GM12878 (cell line): ENCODE measurements at regions not wholly inside any gene's neighbourhood (a gene's known extent, or its start where the extent isn't known, plus 50 kb on each side); places are given as distances from the start of the nearest gene placed in this dataset.

ENCODE experiments used
- ATAC-seq: fragments of 200-7000 bp; cut with Tn5 transposase; 3 replicates; pipeline ENCODE4 v1.9.1; 2020; ENCODE audit warnings: mild to moderate bottlenecking, moderate library complexity
- BruUV-seq: library from RNA; stranded (reverse); fragments of 400-500 nt; replicated peaks from 2 replicates; lab custom pipeline; 2021; lab: Mats Ljungman, UMichigan
- CTCF ChIA-PET: fragments of 300-600 bp; sonication (Branson Sonifier 250); formaldehyde crosslinking; extraction: SDS; loops from one replicate; lab custom pipeline; 2021; ENCODE audit warnings: inconsistent platforms; lab: Yijun Ruan, JAX
- POLR2A ChIA-PET: fragments of 350-600 bp; formaldehyde crosslinking; extraction: SDS; loops from one replicate; lab custom pipeline; 2021; ENCODE audit warnings: inconsistent platforms; lab: Charles Lee
- RAD21 ChIA-PET: fragments of 300-600 bp; sonication (Branson Sonifier 250); formaldehyde crosslinking; loops from one replicate; lab custom pipeline; 2023; ENCODE audit warnings: antibody characterized with exemption; ENCODE audit not compliant: unreplicated experiment; lab: Charles Lee
- SMC1A ChIA-PET: fragments of 300-600 bp; sonication (Branson Sonifier 250); formaldehyde crosslinking; loops from one replicate; lab custom pipeline; 2023; ENCODE audit not compliant: unreplicated experiment, uncharacterized antibody; lab: Charles Lee
- DNase-seq: peaks from one replicate; pipeline ENCODE4 v3.0.0-alpha.2; 2011; ENCODE audit warnings: low read depth, low spot score
- FAIRE-seq: peaks from 3 replicates; lab custom pipeline; 2011; peaks lifted over from hg19 to GRCh38; lab: Jason Lieb, UNC
- H2AFZ ChIP-seq: 2 replicates; pipeline ENCODE4 v1.6.0; 2011; ENCODE audit warnings: low read depth, low read length, control low read depth; ENCODE audit not compliant: control insufficient read depth
- H3K27ac ChIP-seq: 2 replicates; pipeline ENCODE4 v1.5.1; 2011; ENCODE audit warnings: control low read depth; ENCODE audit not compliant: control insufficient read depth, insufficient read depth
- H3K27me3 ChIP-seq, 2 experiments: replicated peaks in 1 of 2; 2 replicates each; pipeline versions ENCODE4 v1.6.0 to v1.6.1; 2011; ENCODE audit warnings: low read length in 1 of 2; ENCODE audit not compliant: control insufficient read depth in 2 of 2, insufficient read depth in 2 of 2
- H3K36me3 ChIP-seq, 2 experiments: 2 replicates each; pipeline ENCODE4 v1.5.1; 2011; ENCODE audit warnings: low read length in 1 of 2; ENCODE audit not compliant: control insufficient read depth in 2 of 2, insufficient read depth in 2 of 2
- H3K4me1 ChIP-seq: 2 replicates; pipeline ENCODE4 v1.6.1; 2011; ENCODE audit warnings: mild to moderate bottlenecking, low read length, moderate library complexity, mixed read lengths; ENCODE audit not compliant: control insufficient read depth, insufficient read depth
- H3K4me2 ChIP-seq: 2 replicates; pipeline ENCODE4 v1.6.0; 2011; ENCODE audit warnings: control low read depth; ENCODE audit not compliant: control insufficient read depth, insufficient read depth
- H3K4me3 ChIP-seq: fragments of 200-600 bp; sonication (generic); 2 replicates; pipeline ENCODE4 v1.5.1; 2016
- H3K79me2 ChIP-seq: 2 replicates; pipeline ENCODE4 v1.6.0; 2011; ENCODE audit warnings: low read length; ENCODE audit not compliant: control insufficient read depth, insufficient read depth
- H3K9ac ChIP-seq: 2 replicates; pipeline ENCODE4 v1.8.0; 2011; ENCODE audit warnings: low read length, control low read depth, mixed read lengths; ENCODE audit not compliant: control insufficient read depth, insufficient read depth
- H3K9me3 ChIP-seq: replicated peaks from 3 replicates; pipeline ENCODE4 v1.5.1; 2011; ENCODE audit warnings: mild to moderate bottlenecking, low read length; ENCODE audit not compliant: control insufficient read depth, insufficient read depth
- H4K20me1 ChIP-seq: 2 replicates; pipeline ENCODE4 v1.6.0; 2011; ENCODE audit not compliant: control insufficient read depth, insufficient read depth
- CEBPB ChIP-seq, 2 experiments: fragments of 150-350 bp in 1 of 2; IDR thresholded peaks; 2 replicates each; pipeline ENCODE4 v1.6.1; 2012 to 2014; ENCODE audit warnings: low read depth in 2 of 2, low read length in 2 of 2, borderline replicate concordance in 1 of 2, inconsistent platforms in 1 of 2
- CHD4 ChIP-seq: fragments of 200-600 bp; sonication (generic); IDR thresholded peaks from 2 replicates; pipeline ENCODE4 v1.6.1; 2016; ENCODE audit warnings: mild to moderate bottlenecking
- DPF2 ChIP-seq: fragments of 450-650 bp; IDR thresholded peaks from 2 replicates; pipeline ENCODE4 v1.6.1; 2017; ENCODE audit warnings: mild to moderate bottlenecking
- EZH2 ChIP-seq: IDR thresholded peaks from 2 replicates; pipeline ENCODE4 v1.6.1; 2012; ENCODE audit warnings: low read depth, mild to moderate bottlenecking, control low read depth, inconsistent platforms, low read length, borderline replicate concordance; ENCODE audit not compliant: control insufficient read depth
- FOXK2 ChIP-seq: fragments of 450-650 bp; IDR thresholded peaks from 2 replicates; pipeline ENCODE4 v1.6.1; 2017; ENCODE audit warnings: mild to moderate bottlenecking, moderate library complexity
- FOXM1 ChIP-seq: IDR thresholded peaks from 2 replicates; pipeline ENCODE4 v1.6.1; 2012; ENCODE audit warnings: low read depth, mild to moderate bottlenecking, inconsistent platforms, low read length, moderate library complexity
- HDGF ChIP-seq: fragments of 450-650 bp; IDR thresholded peaks from 2 replicates; pipeline ENCODE4 v1.6.1; 2016; ENCODE audit warnings: antibody characterized with exemption
- NFYB ChIP-seq: IDR thresholded peaks from 2 replicates; pipeline ENCODE4 v1.6.1; 2011; ENCODE audit warnings: low read depth, mild to moderate bottlenecking, low read length, improper control_type of control experiment, moderate library complexity; ENCODE audit not compliant: insufficient read depth
- POLR2AphosphoS2 ChIP-seq: IDR thresholded peaks from 2 replicates; pipeline ENCODE4 v1.6.1; 2011; ENCODE audit warnings: low read depth, mild to moderate bottlenecking, low read length, improper control_type of control experiment, moderate library complexity
- RFX5 ChIP-seq: IDR thresholded peaks from 2 replicates; pipeline ENCODE4 v1.6.1; 2011; ENCODE audit warnings: low read depth, low read length, improper control_type of control experiment
- TARDBP ChIP-seq: IDR thresholded peaks from 2 replicates; pipeline ENCODE4 v1.6.1; 2016; ENCODE audit warnings: borderline replicate concordance
- ZNF622 ChIP-seq: fragments of 450-650 bp; IDR thresholded peaks from 2 replicates; pipeline ENCODE4 v1.6.1; 2017; ENCODE audit warnings: mild to moderate bottlenecking, inconsistent platforms
- ZZZ3 ChIP-seq: IDR thresholded peaks from 2 replicates; pipeline ENCODE4 v1.6.1; 2011; ENCODE audit warnings: low read depth; ENCODE audit not compliant: control insufficient read depth, insufficient read length
- WGBS: methylation state at CpG from one replicate; pipeline ENCODE4 v1.1.6; 2016; ENCODE audit warnings: low lambda C conversion rate; ENCODE audit not compliant: insufficient replicate concordance, insufficient coverage; ENCODE audit errors: missing lambda C conversion rate; 5-methylcytosine and 5-hydroxymethylcytosine counted together
- in situ Hi-C: fragments of 300-500 bp; cut with MboI; formaldehyde crosslinking; loops from 9 replicates; pipeline ENCODE4 v1.14.3; 2018; ENCODE audit warnings: mixed read lengths
- intact Hi-C: fragments of 100-400 bp; cut with micrococcal nuclease; formaldehyde crosslinking; loops from one replicate; pipeline ENCODE4 v1.14.2; 2022; ENCODE audit not compliant: unreplicated experiment
- TF ChIP-seq, protein P1 (sequence below): IDR thresholded peaks from 2 replicates; pipeline ENCODE4 v1.6.1; 2011; ENCODE audit warnings: borderline replicate concordance, low read depth, mild to moderate bottlenecking, moderate library complexity, low read length; ENCODE audit not compliant: insufficient read depth, poor library complexity, severe bottlenecking

DNA sequence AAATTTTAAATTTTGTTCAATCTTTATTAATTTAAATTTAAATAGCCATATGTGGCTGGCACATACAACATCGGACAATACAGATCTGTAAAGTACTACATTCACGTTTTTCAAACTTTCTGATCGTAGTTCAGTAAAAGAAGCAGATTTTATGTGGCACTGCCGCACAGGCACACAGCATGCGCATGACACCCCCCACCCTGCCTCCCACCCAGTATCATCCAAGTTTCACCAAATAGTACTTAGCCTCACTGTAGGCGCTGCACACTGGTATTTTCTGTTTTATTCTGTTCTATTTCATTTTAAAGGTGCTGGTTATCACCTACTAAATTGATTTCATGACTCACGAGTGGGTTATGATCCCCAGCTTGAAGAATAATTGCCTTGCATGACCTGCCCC lies 159.9 kb downstream of the HIPK3 start:
- Histone ChIP-seq H3K4me1 (no peaks in the 10 kb centered on the region; the same call in 1 of the 2 replicates), H4K20me1 (no peaks in the 10 kb centered on the region), H3K4me3 (no peak overlapping the region), H3K9ac (no peak overlapping the region), H3K27me3 (no peaks in the 10 kb centered on the region), H3K27ac (no peak overlapping the region), H3K79me2 (no peaks in the 10 kb centered on the region), H2AFZ (no peak overlapping the region), H3K9me3 (no peaks in the 10 kb centered on the region), H3K4me2 (no peak overlapping the region), H3K36me3 (no peaks in the 10 kb centered on the region)
- ChIA-PET CTCF (no interaction called here), POLR2A (no interaction called here), SMC1A (interaction anchor here (0.6 kb wide), 1 partner anchor 251 kb away, joined by 3 read pairs; no protein-coding TSS in a partner anchor), RAD21 (no interaction called here)
- DNase-seq = no peak
- WGBS = 57% methylated on average over 7 of the region's 7 CpGs
- in situ Hi-C loops = no loop called here
- no peak for ATAC-seq
- BruUV-seq = no TSS peak
- FAIRE-seq = no peak
- intact Hi-C loops = no loop called here
- no peak for TF ChIP-seq RFX5
- no peak for TF ChIP-seq TARDBP
- TF ChIP-seq POLR2AphosphoS2 = no peak
- TF ChIP-seq ZZZ3 = no peak

DNA sequence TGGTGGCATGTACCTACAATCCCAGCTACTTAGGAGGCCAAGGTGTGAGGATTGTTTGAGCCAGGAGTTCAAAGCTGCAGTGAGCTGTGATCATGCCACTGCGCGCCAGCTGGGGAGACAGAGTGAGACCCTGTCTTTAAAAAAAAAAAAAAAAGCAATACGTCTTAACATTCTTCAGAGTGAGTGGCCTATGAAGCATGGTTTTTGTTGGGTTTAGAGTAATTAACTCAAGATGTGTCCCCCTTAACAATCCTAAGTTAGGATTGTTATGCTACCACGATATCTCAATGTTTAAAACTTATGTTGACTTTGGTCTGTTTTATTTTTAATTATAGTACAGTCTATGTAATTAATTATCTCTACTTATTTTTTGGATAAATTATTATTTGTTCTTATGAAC lies 156.1 kb downstream of the HIPK3 start:
- Histone ChIP-seq H3K79me2 (no peaks in the 10 kb centered on the region), H3K4me1 (no peaks in the 10 kb centered on the region; the same call in 1 of the 2 replicates), H2AFZ (no peak overlapping the region), H3K4me3 (no peak overlapping the region), H3K9me3 (no peaks in the 10 kb centered on the region), H4K20me1 (no peaks in the 10 kb centered on the region), H3K9ac (no peak overlapping the region), H3K4me2 (no peak overlapping the region), H3K27ac (no peak overlapping the region), H3K27me3 (no peaks in the 10 kb centered on the region), H3K36me3 (no peaks in the 10 kb centered on the region)
- ChIA-PET CTCF (interaction anchor here (0.7 kb wide), 1 partner anchor 417 kb away, joined by 4 read pairs; no protein-coding TSS in a partner anchor), POLR2A (interaction anchor here (0.6 kb wide), 1 partner anchor 378 kb away, joined by 3 read pairs; no protein-coding TSS in a partner anchor), RAD21 (no interaction called here), SMC1A (interaction anchor here (0.7 to 1.0 kb wide), 2 partner anchors 9 to 35 kb away, joined by 3 read pairs; no protein-coding TSS in a partner anchor)
- no TSS peak for BruUV-seq
- 63% methylated on average over 4 of the region's 4 CpGs for WGBS
- FAIRE-seq (no peak), DNase-seq (no peak), ATAC-seq (no peak)
- intact Hi-C loops (no loop called here), in situ Hi-C loops (no loop called here)
- TF ChIP-seq EZH2 = no peak
- TF ChIP-seq HDGF = no peak
- TF ChIP-seq ZNF622 = no peak
- TF ChIP-seq NFYB = no peak
- TF ChIP-seq CEBPB (IDR thresholded peaks at IDR 0.05; ENCODE audit: borderline replicate concordance in 1 of 2, low read depth in 2 of 2, low read length in 2 of 2) = no peak
- no peak for TF ChIP-seq FOXK2
- no peak for TF ChIP-seq CHD4
- TF ChIP-seq, protein P1, sequence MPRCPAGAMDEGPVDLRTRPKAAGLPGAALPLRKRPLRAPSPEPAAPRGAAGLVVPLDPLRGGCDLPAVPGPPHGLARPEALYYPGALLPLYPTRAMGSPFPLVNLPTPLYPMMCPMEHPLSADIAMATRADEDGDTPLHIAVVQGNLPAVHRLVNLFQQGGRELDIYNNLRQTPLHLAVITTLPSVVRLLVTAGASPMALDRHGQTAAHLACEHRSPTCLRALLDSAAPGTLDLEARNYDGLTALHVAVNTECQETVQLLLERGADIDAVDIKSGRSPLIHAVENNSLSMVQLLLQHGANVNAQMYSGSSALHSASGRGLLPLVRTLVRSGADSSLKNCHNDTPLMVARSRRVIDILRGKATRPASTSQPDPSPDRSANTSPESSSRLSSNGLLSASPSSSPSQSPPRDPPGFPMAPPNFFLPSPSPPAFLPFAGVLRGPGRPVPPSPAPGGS = no peak
- TF ChIP-seq DPF2 = no peak
- TF ChIP-seq FOXM1 = no peak
